H1 (cell line): ENCODE measurements at regions not wholly inside any gene's neighbourhood (a gene's known extent, or its start where the extent isn't known, plus 50 kb on each side); places are given as distances from the start of the nearest gene placed in this dataset.

Experiments
- CTCF ChIA-PET: fragments of 300-600 bp; sonication (Branson Sonifier 250); formaldehyde crosslinking; loops from one replicate; lab custom pipeline; 2021; ENCODE audit not compliant: partially characterized antibody; lab: Charles Lee
- POLR2A ChIA-PET: fragments of 300-600 bp; sonication (Branson Sonifier 250); formaldehyde crosslinking; loops from one replicate; lab custom pipeline; 2021; ENCODE audit warnings: inconsistent platforms; ENCODE audit not compliant: partially characterized antibody; lab: Charles Lee
- DNase-seq, 2 experiments: peaks; one replicate each; pipeline versions ENCODE4 v3.0.0 to v3.0.0-alpha.2; 2010 to 2022; ENCODE audit warnings: low spot score in 2 of 2, low read depth in 1 of 2, mixed read lengths in 1 of 2
- FAIRE-seq: peaks from 2 replicates; lab custom pipeline; 2011; peaks lifted over from hg19 to GRCh38; lab: Jason Lieb, UNC
- H2AFZ ChIP-seq: 2 replicates; pipeline ENCODE4 v1.8.1; 2012; ENCODE audit warnings: low read length, inconsistent platforms
- H2AK5ac ChIP-seq: 2 replicates; pipeline ENCODE4 v1.6.1; 2013; ENCODE audit warnings: low read depth, low read length
- H2BK120ac ChIP-seq: replicated peaks from 2 replicates; pipeline ENCODE3; 2013; ENCODE audit warnings: low read depth, low read length, inconsistent platforms
- H2BK12ac ChIP-seq: 2 replicates; pipeline ENCODE4 v1.6.1; 2013; ENCODE audit warnings: low read depth, low read length
- H2BK15ac ChIP-seq: 2 replicates; pipeline ENCODE4 v1.6.1; 2013; ENCODE audit warnings: low read length
- H2BK20ac ChIP-seq: 2 replicates; pipeline ENCODE4 v1.6.1; 2013; ENCODE audit warnings: low read length
- H2BK5ac ChIP-seq: 2 replicates; pipeline ENCODE4 v1.6.1; 2013; ENCODE audit warnings: low read depth, low read length
- H3K14ac ChIP-seq: 2 replicates; pipeline ENCODE4 v1.6.1; 2013; ENCODE audit warnings: inconsistent platforms; ENCODE audit not compliant: insufficient read length
- H3K18ac ChIP-seq: 2 replicates; pipeline ENCODE4 v1.6.1; 2013; ENCODE audit warnings: low read length; ENCODE audit errors: extremely low read depth
- H3K23ac ChIP-seq: 2 replicates; pipeline ENCODE4 v1.6.1; 2013; ENCODE audit warnings: inconsistent platforms; ENCODE audit not compliant: insufficient read length
- H3K23me2 ChIP-seq: 2 replicates; pipeline ENCODE4 v1.6.1; 2013; ENCODE audit warnings: low read depth, low read length
- H3K27ac ChIP-seq: 2 replicates; pipeline ENCODE4 v1.6.1; 2011; ENCODE audit warnings: low read depth, low read length, inconsistent platforms
- H3K27me3 ChIP-seq, 4 experiments: replicated peaks in 1 of 4; 1 replicate in 1 of 4; 2 replicates in 3 of 4; pipeline versions ENCODE4 v1.6.1 to v1.8.1; 2011 to 2013; ENCODE audit warnings: low read length in 3 of 4, mild to moderate bottlenecking in 3 of 4, inconsistent platforms in 2 of 4, mixed read lengths in 2 of 4, moderate library complexity in 1 of 4; ENCODE audit not compliant: control insufficient read depth in 3 of 4, insufficient read depth in 3 of 4; ENCODE audit errors: extremely low read depth in 1 of 4
- H3K36me3 ChIP-seq, 4 experiments: 2 replicates each; pipeline versions ENCODE4 v1.6.1 to v1.8.1; 2011 to 2013; ENCODE audit warnings: mild to moderate bottlenecking in 4 of 4, low read length in 3 of 4, moderate library complexity in 2 of 4, control low read depth in 1 of 4, inconsistent platforms in 1 of 4; ENCODE audit not compliant: insufficient read depth in 4 of 4, control insufficient read depth in 2 of 4
- H3K4ac ChIP-seq: replicated peaks from 2 replicates; pipeline ENCODE3; 2013; ENCODE audit warnings: low read length, low read depth, mixed read lengths, inconsistent platforms; ENCODE audit not compliant: insufficient read length
- H3K4me1 ChIP-seq, 4 experiments: replicated peaks in 1 of 4; 1 replicate in 1 of 4; 2 replicates in 3 of 4; pipeline versions ENCODE4 v1.6.1 to v1.8.1; 2011 to 2013; ENCODE audit warnings: low read length in 3 of 4, inconsistent platforms in 2 of 4, mixed read lengths in 1 of 4; ENCODE audit not compliant: insufficient read depth in 4 of 4, control insufficient read depth in 3 of 4
- H3K4me2 ChIP-seq, 2 experiments: 2 replicates each; pipeline versions ENCODE4 v1.6.1 to v1.8.1; 2011 to 2013; ENCODE audit warnings: low read depth in 2 of 2, low read length in 2 of 2, control low read depth in 1 of 2, inconsistent platforms in 1 of 2, mild to moderate bottlenecking in 1 of 2; ENCODE audit not compliant: insufficient read depth in 1 of 2
- H3K4me3 ChIP-seq, 4 experiments: fragments of 200-600, 300-600 bp in 1 of 4; sonication (generic), shearing (Covaris generic), sonication (Bioruptor Twin) in 1 of 4; 2 replicates each; pipeline versions ENCODE4 v1.5.1 to v1.8.1; 2011 to 2016; ENCODE audit warnings: low read length in 4 of 4, low read depth in 3 of 4, control low read depth in 2 of 4, inconsistent platforms in 2 of 4, mild to moderate bottlenecking in 2 of 4, mixed read lengths in 1 of 4, moderate library complexity in 1 of 4; ENCODE audit not compliant: insufficient read depth in 2 of 4; ENCODE audit errors: extremely low read depth in 1 of 4
- H3K56ac ChIP-seq: replicated peaks from 2 replicates; pipeline ENCODE3; 2013; ENCODE audit warnings: low read depth, mild to moderate bottlenecking, mixed read lengths, low read length, inconsistent platforms; ENCODE audit not compliant: insufficient read length
- H3K79me1 ChIP-seq: 2 replicates; pipeline ENCODE4 v1.6.1; 2013; ENCODE audit warnings: low read depth, low read length, control low read depth
- H3K79me2 ChIP-seq, 2 experiments: 2 replicates each; pipeline versions ENCODE4 v1.6.1 to v1.8.1; 2012 to 2013; ENCODE audit warnings: low read length in 2 of 2, mild to moderate bottlenecking in 2 of 2, inconsistent platforms in 1 of 2; ENCODE audit not compliant: insufficient read depth in 2 of 2, control insufficient read depth in 1 of 2
- H3K9ac ChIP-seq, 4 experiments: replicated peaks in 1 of 4; 1 replicate in 1 of 4; 2 replicates in 3 of 4; pipeline versions ENCODE4 v1.6.1 to v1.8.1; 2011 to 2013; ENCODE audit warnings: low read depth in 3 of 4, low read length in 3 of 4, control low read depth in 2 of 4, mild to moderate bottlenecking in 2 of 4, moderate library complexity in 2 of 4, inconsistent platforms in 1 of 4; ENCODE audit errors: extremely low read depth in 1 of 4
- H3K9me3 ChIP-seq, 2 experiments: 2 replicates each; pipeline versions ENCODE4 v1.6.1 to v1.8.1; 2012 to 2013; ENCODE audit warnings: mild to moderate bottlenecking in 2 of 2, moderate library complexity in 2 of 2, control low read depth in 1 of 2, inconsistent platforms in 1 of 2, low read depth in 1 of 2, low read length in 1 of 2, mixed read lengths in 1 of 2; ENCODE audit not compliant: insufficient read depth in 2 of 2
- H4K20me1 ChIP-seq, 2 experiments: replicated peaks in 1 of 2; 2 replicates each; pipeline versions ENCODE3 to v1.8.1; 2011 to 2013; ENCODE audit warnings: inconsistent platforms in 2 of 2, low read length in 2 of 2, mild to moderate bottlenecking in 1 of 2; ENCODE audit not compliant: insufficient read depth in 2 of 2, control insufficient read depth in 1 of 2
- H4K5ac ChIP-seq: 2 replicates; pipeline ENCODE4 v1.6.1; 2013; ENCODE audit warnings: low read length, low read depth, mixed read lengths, inconsistent platforms; ENCODE audit not compliant: insufficient read length
- H4K8ac ChIP-seq: 2 replicates; pipeline ENCODE4 v1.8.0; 2013; ENCODE audit warnings: mild to moderate bottlenecking, moderate library complexity, low read length, inconsistent platforms; ENCODE audit not compliant: insufficient read depth; ENCODE audit errors: extremely low read depth
- H4K91ac ChIP-seq: replicated peaks from 2 replicates; pipeline ENCODE3; 2013; ENCODE audit warnings: low read length, mixed read lengths, inconsistent platforms; ENCODE audit not compliant: insufficient read length
- BACH1 ChIP-seq: IDR thresholded peaks from 2 replicates; pipeline ENCODE4 v1.6.1; 2012; ENCODE audit warnings: low read length, improper control_type of control experiment
- CHD2 ChIP-seq: IDR thresholded peaks from 2 replicates; pipeline ENCODE4 v1.6.1; 2012; ENCODE audit warnings: low read length, improper control_type of control experiment
- PHF8 ChIP-seq: fragments of 200-600 bp; sonication (generic); conservative IDR thresholded peaks from 2 replicates; pipeline ENCODE4 v1.7.1; 2012; ENCODE audit warnings: low read depth, mild to moderate bottlenecking, inconsistent platforms, low read length, moderate library complexity
- POLR2A ChIP-seq, 2 experiments: IDR thresholded peaks; 1 replicate in 1 of 2; 2 replicates in 1 of 2; pipeline ENCODE4 v1.6.1; 2011; ENCODE audit warnings: low read depth in 2 of 2, low read length in 2 of 2, mild to moderate bottlenecking in 2 of 2; ENCODE audit errors: control extremely low read depth in 1 of 2
- RNF2 ChIP-seq: fragments of 200-900, 300-1000 bp; sonication (generic); IDR thresholded peaks from 2 replicates; pipeline ENCODE4 v1.7.1; 2016; ENCODE audit warnings: borderline replicate concordance, low read depth, mild to moderate bottlenecking, antibody characterized with exemption, low read length; ENCODE audit not compliant: poor library complexity, severe bottlenecking; ENCODE audit errors: missing control alignments
- SIN3A ChIP-seq, 2 experiments: IDR thresholded peaks in 1 of 2; conservative IDR thresholded peaks in 1 of 2; 2 replicates each; pipeline ENCODE4 v1.6.1; 2011 to 2012; ENCODE audit warnings: low read length in 2 of 2, improper control_type of control experiment in 1 of 2, low read depth in 1 of 2, mild to moderate bottlenecking in 1 of 2
- TBP ChIP-seq: IDR thresholded peaks from 2 replicates; pipeline ENCODE4 v1.6.1; 2011; ENCODE audit warnings: low read depth, low read length, improper control_type of control experiment
- WGBS, 2 experiments: shearing (Covaris generic) in 1 of 2; methylation state at CpG; one replicate each; pipeline versions ENCODE4 v1.1.6 to v1.1.7; 2013 to 2015; ENCODE audit warnings: low lambda C conversion rate in 2 of 2, mixed read lengths in 2 of 2, inconsistent platforms in 1 of 2, low coverage in 1 of 2, missing lambda C conversion rate in 1 of 2; ENCODE audit not compliant: insufficient replicate concordance in 2 of 2, insufficient coverage in 1 of 2, insufficient read length in 1 of 2; ENCODE audit errors: extremely low coverage in 1 of 2, missing lambda C conversion rate in 1 of 2; 5-methylcytosine and 5-hydroxymethylcytosine counted together

DNA sequence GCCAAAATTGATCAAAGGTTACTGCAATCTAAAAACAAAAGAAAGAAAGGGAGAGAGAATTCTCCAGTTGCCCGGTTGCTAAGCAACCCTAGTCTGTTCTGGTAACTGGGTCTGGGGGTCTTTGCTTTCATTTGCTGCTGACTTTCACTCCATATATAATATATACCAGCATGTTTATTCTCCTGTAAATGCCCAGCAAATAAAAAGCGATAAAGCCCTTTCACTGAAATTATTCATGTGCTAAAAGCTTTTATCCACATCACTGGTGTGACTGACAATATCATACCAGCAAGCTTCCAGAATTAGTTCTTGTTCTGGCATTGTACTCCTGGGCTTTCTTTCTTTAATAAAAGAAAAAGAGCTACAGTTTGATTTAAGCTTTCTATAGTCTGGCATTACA, 75.5 kb upstream of the ST8SIA3 start:
- ChIA-PET CTCF (no interaction called here), POLR2A (no interaction called here)
- Histone ChIP-seq H3K36me3 (no peaks in the 10 kb centered on the region), H3K4me3 (no peak overlapping the region), H4K8ac (no peak overlapping the region), H3K4me1 (peaks cover 0 to 2% (median 0%) of the 10 kb centered on the region in 4 experiments; a peak in 1 of 7 replicates), H2BK5ac (no peak overlapping the region), H4K5ac (no peak overlapping the region), H3K27me3 (no peaks in the 10 kb centered on the region), H3K9me3 (no peaks in the 10 kb centered on the region), H2AFZ (no peak overlapping the region), H2BK15ac (no peak overlapping the region), H4K20me1 (no peaks in the 10 kb centered on the region), H2BK12ac (no peak overlapping the region), H4K91ac (no peak overlapping the region), H3K27ac (no peak overlapping the region), H3K4me2 (no peak overlapping the region), H2BK20ac (no peak overlapping the region), H3K14ac (no peak overlapping the region), H3K79me1 (no peaks in the 10 kb centered on the region), H3K4ac (no peak overlapping the region), H3K56ac (no peak overlapping the region), H2AK5ac (no peak overlapping the region), H3K9ac (no peak overlapping the region), H3K18ac (no peak overlapping the region), H2BK120ac (no peak overlapping the region), H3K79me2 (no peaks in the 10 kb centered on the region), H3K23ac (no peak overlapping the region), H3K23me2 (no peaks in the 10 kb centered on the region)
- TF ChIP-seq BACH1 (no peak), SIN3A (conservative IDR thresholded peaks at IDR 0.05 in 1 of 2, IDR thresholded peaks at IDR 0.05 in 1 of 2; ENCODE audit: low read depth in 1 of 2, low read length in 2 of 2) (no peak), TBP (no peak), CHD2 (no peak), POLR2A (IDR thresholded peaks at IDR 0.05; ENCODE audit: control extremely low read depth in 1 of 2, low read depth in 2 of 2, low read length in 2 of 2) (no peak), PHF8 (no peak), RNF2 (no peak)
- WGBS, 2 experiments: 71% methylated on average over 2 of the region's 2 CpGs; no CpG with 5 or more reads in 1 of the 2 experiments
- no peak for DNase-seq
- FAIRE-seq: no peak
